ENCODE measurements at regions not wholly inside any gene's neighbourhood (a gene's known extent, or its start where the extent isn't known, plus 50 kb on each side); places are given as distances from the start of the nearest gene placed in this dataset.

GRCh38 chr9:16309469-16310271, 560.8 kb downstream of the BNC2 start:
- no peak for TF ChIP-seq JUND (IDR thresholded peaks at IDR 0.05; ENCODE audit: low read depth)
- in situ Hi-C loops (cut with HindIII; ENCODE audit: low pct_unique_long_range_greater_than_20kb, low sequenced_read_pairs) = no loop called here
- DNase-seq (ENCODE audit: low read depth in 1 of 2, low spot score in 1 of 2) = peak in 1 of 2 experiments; percentile 4

DNA sequence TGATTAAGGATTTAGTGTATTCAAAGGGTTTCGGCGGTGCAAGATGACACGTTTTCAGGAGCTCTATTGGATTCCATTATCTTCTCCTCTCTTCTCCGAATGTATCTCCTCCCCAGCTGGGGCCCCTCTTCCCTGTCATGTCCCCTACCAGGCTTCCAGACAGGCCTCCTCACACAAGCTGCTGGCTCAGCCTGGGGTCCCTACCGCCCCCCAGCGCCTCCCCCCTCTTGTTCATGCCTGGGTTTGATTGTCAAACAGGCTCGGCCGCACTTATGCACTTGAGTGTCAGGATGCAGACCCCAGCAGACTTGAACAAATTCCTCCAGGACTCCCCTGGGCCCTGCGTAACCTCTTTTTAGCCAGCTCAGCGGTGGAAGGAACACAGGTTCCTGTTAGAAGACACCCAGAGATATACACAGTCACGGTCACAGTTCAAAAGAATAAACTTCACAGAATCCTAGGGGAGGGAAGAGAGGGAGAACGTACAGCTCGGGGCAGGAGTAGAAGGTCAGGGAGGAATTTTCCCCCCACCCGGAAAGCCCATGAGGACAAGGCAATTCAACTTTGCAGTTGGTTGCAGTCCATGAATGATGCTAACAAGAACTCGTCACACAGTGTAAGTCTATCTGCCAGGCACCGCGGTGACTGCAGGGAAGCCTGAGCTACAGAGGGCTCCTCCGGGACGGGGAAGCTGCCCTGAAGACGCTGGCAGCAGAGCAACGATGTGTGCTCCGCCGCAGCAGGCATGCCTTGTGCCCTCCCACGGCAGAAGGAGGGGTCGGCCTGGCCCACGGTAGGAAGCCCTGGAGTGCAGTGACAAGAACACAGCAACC, 560.0 kb downstream of the BNC2 start:
- in situ Hi-C loops (cut with HindIII; ENCODE audit: low pct_unique_long_range_greater_than_20kb, low sequenced_read_pairs) = no loop called here
- no peak for TF ChIP-seq JUND (IDR thresholded peaks at IDR 0.05; ENCODE audit: low read depth)
- no peak for DNase-seq (ENCODE audit: low read depth in 1 of 2, low spot score in 1 of 2)

GRCh38 chr9:16312116-16312515, 558.4 kb downstream of the BNC2 start:
- in situ Hi-C loops (cut with HindIII; ENCODE audit: low pct_unique_long_range_greater_than_20kb, low sequenced_read_pairs) = no loop called here
- TF ChIP-seq JUND (IDR thresholded peaks at IDR 0.05; ENCODE audit: low read depth) = no peak
- no peak for DNase-seq (ENCODE audit: low read depth in 1 of 2, low spot score in 1 of 2)

GRCh38 chr9:16312962-16313546, 557.4 kb downstream of the BNC2 start:
- no peak for DNase-seq (ENCODE audit: low read depth in 1 of 2, low spot score in 1 of 2)
- in situ Hi-C loops (cut with HindIII; ENCODE audit: low pct_unique_long_range_greater_than_20kb, low sequenced_read_pairs) = no loop called here
- no peak for TF ChIP-seq JUND (IDR thresholded peaks at IDR 0.05; ENCODE audit: low read depth)

DNA sequence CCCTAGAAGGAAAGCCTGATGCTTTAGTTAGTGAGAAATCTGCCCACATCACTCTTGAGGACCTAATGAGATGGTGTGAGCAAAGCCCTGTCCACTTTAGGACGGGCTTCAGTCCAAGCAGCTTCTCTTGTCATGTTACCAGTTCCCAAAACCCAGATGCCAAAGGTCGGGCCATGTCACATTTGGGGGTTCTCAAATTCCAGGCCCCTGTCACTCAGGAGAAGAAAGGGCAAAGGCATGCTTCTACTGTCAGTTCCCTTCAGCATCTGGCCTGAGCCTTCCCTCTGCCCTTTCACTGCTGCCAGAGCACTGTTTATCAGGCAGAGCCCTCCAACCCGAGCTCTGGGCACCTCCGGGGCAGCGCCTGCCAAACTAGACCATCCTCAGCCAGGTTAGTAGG, 556.0 kb downstream of the BNC2 start:
- no peak for DNase-seq (ENCODE audit: low read depth in 1 of 2, low spot score in 1 of 2)
- TF ChIP-seq JUND (IDR thresholded peaks at IDR 0.05; ENCODE audit: low read depth) = no peak
- in situ Hi-C loops (cut with HindIII; ENCODE audit: low pct_unique_long_range_greater_than_20kb, low sequenced_read_pairs) = no loop called here

DNA sequence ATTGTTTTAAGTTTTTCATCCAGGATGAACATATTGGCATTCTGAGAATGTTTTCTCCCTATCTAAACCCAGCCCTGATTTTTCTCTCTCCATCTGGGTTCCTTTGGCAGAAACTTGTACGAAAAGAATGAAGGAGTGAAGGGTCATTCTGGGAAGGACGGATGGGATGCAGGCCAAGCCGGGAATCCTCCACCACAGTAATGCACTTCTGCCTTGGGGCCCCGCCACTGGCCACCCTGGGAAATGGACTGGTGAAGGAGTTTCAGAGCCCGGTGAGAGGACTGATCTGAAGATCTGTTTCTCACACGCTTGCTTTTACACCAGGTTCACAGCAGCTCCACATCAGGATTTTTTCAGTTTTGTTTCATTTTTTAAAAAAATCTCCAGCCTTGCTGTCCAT, 554.8 kb downstream of the BNC2 start:
- in situ Hi-C loops (cut with HindIII; ENCODE audit: low pct_unique_long_range_greater_than_20kb, low sequenced_read_pairs) = no loop called here
- DNase-seq (ENCODE audit: low read depth in 1 of 2, low spot score in 1 of 2) = no peak
- no peak for TF ChIP-seq JUND (IDR thresholded peaks at IDR 0.05; ENCODE audit: low read depth)

- in situ Hi-C loops (cut with HindIII; ENCODE audit: low pct_unique_long_range_greater_than_20kb, low sequenced_read_pairs) = no loop called here
- TF ChIP-seq JUND (IDR thresholded peaks at IDR 0.05; ENCODE audit: low read depth) = no peak
- no peak for DNase-seq (ENCODE audit: low read depth in 1 of 2, low spot score in 1 of 2)
These were observed 554.0 kb downstream of the BNC2 start for GRCh38 chr9:16316456-16316855.

DNA sequence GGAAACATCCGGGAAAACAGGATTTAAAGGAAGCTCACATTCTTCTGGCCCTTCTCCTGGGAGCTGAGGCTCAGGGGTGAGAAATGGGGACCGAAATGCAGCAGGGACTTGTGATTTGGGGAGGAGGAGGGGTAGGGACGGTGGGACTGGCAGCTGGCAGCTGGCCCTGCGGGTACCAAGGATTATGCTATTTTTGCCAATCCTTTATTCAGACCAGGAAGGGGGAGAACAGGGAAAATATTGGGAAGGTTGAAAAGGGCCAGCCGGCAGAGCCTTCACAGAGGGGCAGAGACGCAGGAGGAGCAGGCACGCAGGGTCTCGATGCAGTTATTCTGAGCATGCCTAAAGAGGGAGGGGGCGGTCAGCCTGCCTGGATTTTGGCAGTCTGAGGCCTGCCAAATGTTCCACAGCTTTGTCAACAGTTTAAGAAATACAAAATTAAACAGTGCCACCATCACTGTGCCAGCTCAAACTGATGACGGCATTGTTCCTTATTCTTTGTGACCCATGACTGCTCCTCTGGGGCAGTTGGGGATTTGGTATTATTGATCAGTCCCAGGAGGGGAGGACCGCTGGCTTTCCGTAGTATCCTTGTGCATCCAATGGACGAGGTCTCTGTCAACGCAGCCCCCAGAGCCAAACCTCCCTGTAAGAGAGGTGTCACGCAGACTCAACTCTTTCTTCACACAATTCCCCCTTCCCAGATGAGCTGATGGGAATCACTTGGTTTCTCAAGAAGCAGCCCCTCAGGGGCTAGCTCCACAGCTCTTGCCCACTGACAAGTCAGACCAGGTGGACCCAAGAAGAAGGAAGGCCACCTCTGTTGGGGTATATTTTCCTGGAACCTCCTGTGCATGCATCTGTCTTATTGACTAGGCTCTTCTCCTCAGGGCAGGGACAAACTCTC, 553.3 kb downstream of the BNC2 start:
- no peak for TF ChIP-seq JUND (IDR thresholded peaks at IDR 0.05; ENCODE audit: low read depth)
- DNase-seq (ENCODE audit: low read depth in 1 of 2, low spot score in 1 of 2) = no peak
- in situ Hi-C loops (cut with HindIII; ENCODE audit: low pct_unique_long_range_greater_than_20kb, low sequenced_read_pairs) = no loop called here

- no peak for DNase-seq (ENCODE audit: low read depth in 1 of 2, low spot score in 1 of 2)
- in situ Hi-C loops (cut with HindIII; ENCODE audit: low pct_unique_long_range_greater_than_20kb, low sequenced_read_pairs) = no loop called here
- no peak for TF ChIP-seq JUND (IDR thresholded peaks at IDR 0.05; ENCODE audit: low read depth)
These were observed 551.9 kb downstream of the BNC2 start for GRCh38 chr9:16318516-16319060.

- TF ChIP-seq JUND (IDR thresholded peaks at IDR 0.05; ENCODE audit: low read depth) = no peak
- in situ Hi-C loops (cut with HindIII; ENCODE audit: low pct_unique_long_range_greater_than_20kb, low sequenced_read_pairs) = no loop called here
- no peak for DNase-seq (ENCODE audit: low read depth in 1 of 2, low spot score in 1 of 2)
These were observed 550.8 kb downstream of the BNC2 start for GRCh38 chr9:16319646-16320045.

- in situ Hi-C loops (cut with HindIII; ENCODE audit: low pct_unique_long_range_greater_than_20kb, low sequenced_read_pairs) = no loop called here
- no peak for TF ChIP-seq JUND (IDR thresholded peaks at IDR 0.05; ENCODE audit: low read depth)
- no peak for DNase-seq (ENCODE audit: low read depth in 1 of 2, low spot score in 1 of 2)
These were observed 550.0 kb downstream of the BNC2 start for GRCh38 chr9:16320338-16320902.
